HCT116 (cell line): ENCODE measurements at regions not wholly inside any gene's neighbourhood (a gene's known extent, or its start where the extent isn't known, plus 50 kb on each side); places are given as distances from the start of the nearest gene placed in this dataset.
"Not testable (repeated sequence)": the region's sequence is repeated elsewhere in the genome, so short reads cannot be mapped to it uniquely, and the experiment has no call there.

Source experiments
- ATAC-seq: fragments of 200-7000 bp; cut with Tn5 transposase; 2 replicates; pipeline ENCODE4 v1.9.1; 2020; ENCODE audit warnings: mild to moderate bottlenecking, moderate library complexity
- BruUV-seq: library from RNA; stranded (reverse); fragments of 400-500 nt; replicated peaks from 2 replicates; lab custom pipeline; 2021; lab: Mats Ljungman, UMichigan
- CTCF ChIA-PET: fragments of 300-600 bp; sonication (Branson Sonifier 250); formaldehyde crosslinking; loops from one replicate; lab custom pipeline; 2021; ENCODE audit warnings: antibody characterized with exemption; lab: Charles Lee
- POLR2A ChIA-PET: fragments of 300-600, 350-600 bp; sonication (Branson Sonifier 250); formaldehyde crosslinking; loops from one replicate; lab custom pipeline; 2021; ENCODE audit warnings: antibody characterized with exemption; lab: Charles Lee
- RAD21 ChIA-PET, 2 experiments: fragments of 300-600 bp; sonication (Branson Sonifier 250); formaldehyde crosslinking; loops; one replicate each; lab custom pipeline; 2023; ENCODE audit warnings: low total read pairs in 2 of 2; ENCODE audit not compliant: uncharacterized antibody in 2 of 2, unreplicated experiment in 2 of 2, low non-redundant PET in 1 of 2; lab: Charles Lee
- DNase-seq: peaks from one replicate; pipeline ENCODE4 v3.0.0-alpha.2; 2010; ENCODE audit warnings: low read depth, low spot score
- H2AFZ ChIP-seq: fragments of 200-600 bp; shearing (Covaris generic), sonication (generic); 2 replicates; pipeline ENCODE4 v1.6.1; 2017; ENCODE audit warnings: low read depth, mixed run types, mixed read lengths, antibody characterized with exemption, low read length; ENCODE audit not compliant: poor library complexity, severe bottlenecking
- H3K27ac ChIP-seq: 2 replicates; pipeline ENCODE4 v1.5.1; 2012; ENCODE audit warnings: low read depth, low read length
- H3K27me3 ChIP-seq: fragments of 200-600 bp; sonication (generic); 2 replicates; pipeline ENCODE4 v1.6.1; 2016; ENCODE audit warnings: mixed run types, low read length, mixed read lengths; ENCODE audit not compliant: insufficient read depth
- H3K36me3 ChIP-seq, 2 experiments: fragments of 200-500 bp in 1 of 2; fragments of 200-600 bp in 1 of 2; sonication (Bioruptor generic) in 1 of 2; sonication (generic) in 1 of 2; 2 replicates each; pipeline versions ENCODE4 v1.5.1 to v1.6.1; 2014 to 2016; ENCODE audit warnings: low read length in 2 of 2, inconsistent platforms in 1 of 2, mixed read lengths in 1 of 2, mixed run types in 1 of 2; ENCODE audit not compliant: insufficient read depth in 2 of 2, control insufficient read depth in 1 of 2
- H3K4me1 ChIP-seq, 2 experiments: fragments of 200-600 bp in 1 of 2; sonication (generic) in 1 of 2; 2 replicates each; pipeline versions ENCODE4 v1.5.1 to v1.6.1; 2012 to 2017; ENCODE audit warnings: low read length in 2 of 2, inconsistent platforms in 1 of 2, mild to moderate bottlenecking in 1 of 2, mixed read lengths in 1 of 2, mixed run types in 1 of 2, moderate library complexity in 1 of 2; ENCODE audit not compliant: insufficient read depth in 2 of 2, control insufficient read depth in 1 of 2
- H3K4me2 ChIP-seq: fragments of 200-600 bp; sonication (generic); 2 replicates; pipeline ENCODE4 v1.6.1; 2017; ENCODE audit warnings: mixed run types, low read length, mixed read lengths
- H3K4me3 ChIP-seq, 2 experiments: fragments of 200-600 bp in 1 of 2; sonication (generic) in 1 of 2; replicated peaks in 1 of 2; 2 replicates each; pipeline ENCODE4 v1.5.1; 2011 to 2016; ENCODE audit warnings: low read length in 2 of 2, control low read depth in 1 of 2, low read depth in 1 of 2, mild to moderate bottlenecking in 1 of 2, mixed read lengths in 1 of 2, mixed run types in 1 of 2
- H3K79me2 ChIP-seq: fragments of 200-600 bp; sonication (generic); 2 replicates; pipeline ENCODE4 v1.6.1; 2017; ENCODE audit warnings: mild to moderate bottlenecking, mixed run types, low read length, moderate library complexity, mixed read lengths; ENCODE audit not compliant: insufficient read depth
- H3K9ac ChIP-seq: fragments of 200-600 bp; sonication (generic); 2 replicates; pipeline ENCODE4 v1.6.1; 2016; ENCODE audit warnings: low read length, mixed read lengths
- H3K9me2 ChIP-seq: fragments of 200-600 bp; sonication (generic), shearing (Covaris generic); 2 replicates; pipeline ENCODE4 v1.6.1; 2017; ENCODE audit warnings: mixed run types, mild to moderate bottlenecking, moderate library complexity; ENCODE audit not compliant: insufficient read depth
- H3K9me3 ChIP-seq, 2 experiments: fragments of 200-500 bp in 1 of 2; fragments of 200-600 bp in 1 of 2; sonication (Bioruptor generic) in 1 of 2; sonication (generic) in 1 of 2; 2 replicates each; pipeline ENCODE4 v1.6.1; 2014 to 2017; ENCODE audit warnings: low read length in 2 of 2, mixed read lengths in 2 of 2, inconsistent platforms in 1 of 2, low read depth in 1 of 2, mild to moderate bottlenecking in 1 of 2, mixed run types in 1 of 2, moderate library complexity in 1 of 2; ENCODE audit not compliant: control insufficient read depth in 1 of 2, insufficient read depth in 1 of 2
- H4K20me1 ChIP-seq: fragments of 200-600 bp; sonication (generic), shearing (Covaris generic); 2 replicates; pipeline ENCODE4 v1.6.1; 2017; ENCODE audit warnings: mixed run types, mild to moderate bottlenecking, moderate library complexity; ENCODE audit not compliant: insufficient read depth
- intact Hi-C: fragments of 100-400 bp; cut with micrococcal nuclease; formaldehyde crosslinking; loops from 2 replicates; pipeline ENCODE4 v1.10.0; 2022

DNA sequence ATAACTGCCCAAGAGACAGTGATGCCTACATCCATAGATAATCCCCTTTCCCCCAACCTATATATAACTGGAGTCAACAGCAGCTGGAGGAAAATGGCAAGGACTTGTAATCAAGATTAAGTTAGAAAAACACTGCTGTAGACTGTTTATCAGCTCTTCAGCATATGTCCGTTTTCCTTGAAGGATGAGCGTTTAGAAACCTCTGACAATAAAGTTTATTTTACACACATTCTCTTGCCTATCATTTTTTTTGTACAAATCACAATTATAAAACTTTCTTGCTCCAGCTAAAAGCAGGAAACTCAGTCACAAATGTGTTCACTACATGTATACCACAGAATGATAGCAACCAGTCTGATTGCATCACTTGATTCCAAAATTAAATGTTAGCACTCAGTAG lies 50.8 kb downstream of the PPIAL4G start:
- POLR2A ChIA-PET: interaction anchor here (0.8 kb wide), 1 partner anchor 30 kb away, joined by 4 read pairs; no protein-coding TSS in a partner anchor
- H3K4me2 ChIP-seq, CTCF ChIA-PET, intact Hi-C loops, H2AFZ ChIP-seq, H3K27ac ChIP-seq, DNase-seq, H3K4me1 ChIP-seq, H3K79me2 ChIP-seq, H3K9me3 ChIP-seq, H4K20me1 ChIP-seq, H3K36me3 ChIP-seq, H3K4me3 ChIP-seq, BruUV-seq, H3K9me2 ChIP-seq, H3K9ac ChIP-seq, RAD21 ChIA-PET, H3K27me3 ChIP-seq, ATAC-seq: not testable (repeated sequence)

- H3K27me3 ChIP-seq, H3K9me2 ChIP-seq, H4K20me1 ChIP-seq, H3K9me3 ChIP-seq, H3K4me3 ChIP-seq, intact Hi-C loops, CTCF ChIA-PET, RAD21 ChIA-PET, H3K4me1 ChIP-seq, H3K36me3 ChIP-seq, H2AFZ ChIP-seq, DNase-seq, H3K4me2 ChIP-seq, ATAC-seq, POLR2A ChIA-PET, H3K9ac ChIP-seq, H3K79me2 ChIP-seq, H3K27ac ChIP-seq, BruUV-seq: not testable (repeated sequence)
Measured at GRCh38 chr1:148429856-148430255, 53.2 kb downstream of the PPIAL4G start.

- intact Hi-C loops, H3K4me3 ChIP-seq, H3K4me2 ChIP-seq, BruUV-seq, POLR2A ChIA-PET, H2AFZ ChIP-seq, H3K79me2 ChIP-seq, DNase-seq, CTCF ChIA-PET, H3K9ac ChIP-seq, ATAC-seq, RAD21 ChIA-PET, H3K9me2 ChIP-seq, H3K27ac ChIP-seq, H3K27me3 ChIP-seq, H3K36me3 ChIP-seq, H3K9me3 ChIP-seq, H4K20me1 ChIP-seq: not testable (repeated sequence)
- H3K4me1 ChIP-seq: peaks cover 10 to 21% of the 10 kb centered on the region in 2 experiments
Measured at GRCh38 chr1:148426940-148427611, 56.0 kb downstream of the PPIAL4G start.

DNA sequence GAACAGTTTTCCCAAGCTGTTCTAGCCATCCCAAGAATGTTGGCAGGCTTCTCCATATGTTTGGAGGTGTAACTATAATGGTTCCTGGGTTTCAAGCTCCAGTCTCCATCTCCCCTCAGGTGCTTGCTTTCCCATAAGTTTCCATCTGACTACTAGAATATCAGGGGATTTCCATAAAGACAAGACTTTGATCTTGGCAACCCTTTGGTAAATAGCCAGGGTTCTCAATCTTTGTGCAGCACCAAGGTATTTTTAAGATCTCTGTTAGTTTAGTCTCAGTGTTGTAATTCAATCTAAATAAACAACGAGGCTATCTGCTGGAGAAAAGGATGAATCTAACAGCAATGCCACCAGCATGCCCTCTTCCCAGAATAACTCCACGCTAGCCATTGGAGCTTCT lies 56.7 kb downstream of the PPIAL4G start:
- H2AFZ ChIP-seq, H3K4me3 ChIP-seq, ATAC-seq, H3K9me2 ChIP-seq, CTCF ChIA-PET, DNase-seq, RAD21 ChIA-PET, H3K27me3 ChIP-seq, H3K9me3 ChIP-seq, H3K36me3 ChIP-seq, H3K27ac ChIP-seq, H3K79me2 ChIP-seq, H3K9ac ChIP-seq, POLR2A ChIA-PET, H3K4me2 ChIP-seq, H4K20me1 ChIP-seq, intact Hi-C loops, BruUV-seq: not testable (repeated sequence)
- peaks cover 10 to 21% of the 10 kb centered on the region in 2 experiments for H3K4me1 ChIP-seq
